Activated CD4-positive, alpha-beta memory T cell treated with anti-CD3 and anti-CD28 coated beads, Interleukin-2, amount 10 ng/mL, durations not matched to agents 7 days and 5 days (primary cell): ENCODE measurements at regions not wholly inside any gene's neighbourhood (a gene's known extent, or its start where the extent isn't known, plus 50 kb on each side); places are given as distances from the start of the nearest gene placed in this dataset.

Experiments
- CTCF ChIA-PET: fragments of 350-600 bp; sonication (Branson Sonifier 250); formaldehyde crosslinking; loops from one replicate; lab custom pipeline; 2021; ENCODE audit warnings: antibody characterized with exemption, inconsistent platforms; lab: Charles Lee
- POLR2A ChIA-PET: fragments of 350-600 bp; sonication (Branson Sonifier 250); formaldehyde crosslinking; loops from one replicate; lab custom pipeline; 2021; ENCODE audit warnings: antibody characterized with exemption; lab: Charles Lee
- DNase-seq: peaks from one replicate; pipeline ENCODE4 v3.0.0-alpha.2; 2020
- H3K27ac Mint-ChIP-seq: one replicate; pipeline ENCODE4 v1.8.0; 2021; ENCODE audit warnings: mild to moderate bottlenecking, mixed read lengths
- H3K27me3 Mint-ChIP-seq: one replicate; pipeline ENCODE4 v1.8.0; 2021; ENCODE audit warnings: mixed read lengths
- H3K36me3 Mint-ChIP-seq: one replicate; pipeline ENCODE4 v1.8.0; 2021; ENCODE audit warnings: low read depth, mixed read lengths
- H3K4me1 Mint-ChIP-seq: one replicate; pipeline ENCODE4 v1.8.0; 2021; ENCODE audit warnings: mixed read lengths
- H3K4me3 Mint-ChIP-seq: one replicate; pipeline ENCODE4 v1.8.0; 2021; ENCODE audit warnings: mild to moderate bottlenecking, mixed read lengths
- H3K9me3 Mint-ChIP-seq: one replicate; pipeline ENCODE4 v1.8.0; 2021; ENCODE audit warnings: mixed read lengths

GRCh38 chr2:234620018-234620417 is 123.1 kb upstream of the ARL4C start:
- Mint-ChIP-seq H3K27me3 (peaks cover 2% of the 10 kb centered on the region), H3K36me3 (no peaks in the 10 kb centered on the region), H3K27ac (no peak overlapping the region), H3K9me3 (no peaks in the 10 kb centered on the region), H3K4me3 (no peak overlapping the region), H3K4me1 (peaks cover 5% of the 10 kb centered on the region)
- ChIA-PET POLR2A (no interaction called here), CTCF (no interaction called here)
- no peak for DNase-seq

DNA sequence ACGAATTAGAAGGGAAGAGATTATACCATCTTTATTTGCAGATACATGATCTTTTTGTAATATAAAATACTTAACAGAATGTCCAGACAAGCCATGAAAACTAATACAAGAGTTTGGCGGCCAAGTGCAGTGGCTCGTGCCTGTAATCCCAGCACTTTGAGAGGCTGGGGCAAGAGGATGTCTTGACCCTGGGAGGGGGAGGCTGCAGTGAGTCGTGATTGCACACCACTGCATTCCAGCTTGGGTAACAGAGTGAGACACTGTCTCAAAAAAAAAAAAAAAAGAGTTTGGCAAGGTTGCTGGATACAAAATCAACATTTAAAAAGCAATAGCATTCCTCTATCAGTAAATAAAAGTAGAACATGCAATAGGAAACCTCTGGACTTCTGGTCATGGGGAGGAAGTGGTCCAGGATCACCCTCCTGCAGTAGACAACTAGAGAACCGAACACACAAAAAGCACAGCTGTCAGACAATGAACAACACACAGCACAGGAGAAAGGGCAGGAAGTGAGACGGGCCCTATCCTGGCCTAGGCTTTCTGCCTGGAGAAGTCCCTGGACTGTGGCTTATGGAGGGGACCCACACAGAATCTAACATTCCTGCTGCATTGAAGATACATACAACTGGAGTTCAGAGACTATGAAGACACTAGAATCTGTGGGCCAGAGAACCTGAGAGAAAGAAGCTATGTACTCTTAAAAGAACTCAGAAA is 118.9 kb upstream of the ARL4C start:
- no peak overlapping the region for H3K27ac Mint-ChIP-seq
- H3K4me1 Mint-ChIP-seq = peaks cover 5% of the 10 kb centered on the region
- H3K4me3 Mint-ChIP-seq = no peak overlapping the region
- POLR2A ChIA-PET = no interaction called here
- CTCF ChIA-PET = no interaction called here
- no peaks in the 10 kb centered on the region for H3K9me3 Mint-ChIP-seq
- DNase-seq = no peak
- H3K36me3 Mint-ChIP-seq = no peaks in the 10 kb centered on the region
- H3K27me3 Mint-ChIP-seq = peaks cover 11% of the 10 kb centered on the region

DNA sequence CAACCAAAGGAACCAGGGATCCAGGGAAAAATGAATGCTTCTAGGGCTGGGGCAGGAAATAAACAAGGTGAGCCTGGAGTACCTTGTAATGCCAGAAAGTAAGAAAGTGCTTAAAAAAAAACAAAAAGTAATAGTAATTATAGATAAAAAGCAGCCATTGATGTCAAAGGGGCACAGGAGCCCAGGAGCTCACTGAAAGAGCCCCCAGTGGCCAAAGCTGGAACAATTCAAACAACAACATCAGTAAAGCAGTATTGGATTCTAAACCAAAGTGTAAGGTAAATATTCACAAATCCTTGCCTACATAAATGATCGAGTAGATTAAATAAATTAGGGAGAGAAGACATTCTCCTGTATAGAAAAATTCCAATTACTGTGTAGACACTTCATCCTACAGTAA is 114.3 kb upstream of the ARL4C start:
- H3K27me3 Mint-ChIP-seq = peaks cover 18% of the 10 kb centered on the region
- ChIA-PET CTCF (interaction anchor here (1.5 to 2.0 kb wide), 2 partner anchors 15 to 66 kb away, joined by 3 to 4 read pairs; no protein-coding TSS in a partner anchor), POLR2A (no interaction called here)
- no peaks in the 10 kb centered on the region for H3K9me3 Mint-ChIP-seq
- DNase-seq = no peak
- no peaks in the 10 kb centered on the region for H3K4me1 Mint-ChIP-seq
- H3K27ac Mint-ChIP-seq = no peak overlapping the region
- no peak overlapping the region for H3K4me3 Mint-ChIP-seq
- no peaks in the 10 kb centered on the region for H3K36me3 Mint-ChIP-seq

DNA sequence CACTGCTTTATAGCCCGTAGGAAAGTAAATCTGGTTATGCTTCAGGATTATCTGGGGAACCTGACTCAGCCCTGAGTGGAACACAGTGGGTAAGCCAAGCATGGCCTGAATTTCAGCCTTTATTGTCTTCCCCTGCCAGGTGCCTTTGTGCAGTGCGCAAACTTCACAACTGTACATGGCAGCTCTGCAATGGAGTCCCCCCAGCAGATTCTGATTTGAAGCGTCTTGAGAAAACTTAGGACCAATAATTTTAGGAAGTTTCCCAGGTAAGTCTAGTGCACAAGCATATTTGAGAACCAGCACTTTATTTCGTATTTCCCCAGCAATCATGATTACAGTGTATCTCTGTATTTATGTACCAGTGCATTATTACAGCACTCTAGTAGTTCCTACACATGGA is 112.1 kb upstream of the ARL4C start:
- no peaks in the 10 kb centered on the region for H3K9me3 Mint-ChIP-seq
- H3K27ac Mint-ChIP-seq = no peak overlapping the region
- H3K4me1 Mint-ChIP-seq = no peaks in the 10 kb centered on the region
- CTCF ChIA-PET = no interaction called here
- no peak overlapping the region for H3K4me3 Mint-ChIP-seq
- POLR2A ChIA-PET = no interaction called here
- H3K27me3 Mint-ChIP-seq = peaks cover 13% of the 10 kb centered on the region
- DNase-seq = no peak
- no peaks in the 10 kb centered on the region for H3K36me3 Mint-ChIP-seq

GRCh38 chr2:234607691-234608090 is 110.8 kb upstream of the ARL4C start:
- Mint-ChIP-seq H3K4me3 (no peak overlapping the region), H3K4me1 (no peaks in the 10 kb centered on the region), H3K27ac (no peak overlapping the region), H3K36me3 (no peaks in the 10 kb centered on the region), H3K27me3 (peaks cover 15% of the 10 kb centered on the region), H3K9me3 (no peaks in the 10 kb centered on the region)
- ChIA-PET POLR2A (no interaction called here), CTCF (no interaction called here)
- no peak for DNase-seq

- H3K27me3 Mint-ChIP-seq = peaks cover 11% of the 10 kb centered on the region
- no peak overlapping the region for H3K27ac Mint-ChIP-seq
- CTCF ChIA-PET = no interaction called here
- no peaks in the 10 kb centered on the region for H3K36me3 Mint-ChIP-seq
- DNase-seq = no peak
- no peaks in the 10 kb centered on the region for H3K4me1 Mint-ChIP-seq
- H3K9me3 Mint-ChIP-seq = no peaks in the 10 kb centered on the region
- POLR2A ChIA-PET = no interaction called here
- H3K4me3 Mint-ChIP-seq = no peak overlapping the region
These were observed 110.0 kb upstream of the ARL4C start for GRCh38 chr2:234606896-234607295.

DNA sequence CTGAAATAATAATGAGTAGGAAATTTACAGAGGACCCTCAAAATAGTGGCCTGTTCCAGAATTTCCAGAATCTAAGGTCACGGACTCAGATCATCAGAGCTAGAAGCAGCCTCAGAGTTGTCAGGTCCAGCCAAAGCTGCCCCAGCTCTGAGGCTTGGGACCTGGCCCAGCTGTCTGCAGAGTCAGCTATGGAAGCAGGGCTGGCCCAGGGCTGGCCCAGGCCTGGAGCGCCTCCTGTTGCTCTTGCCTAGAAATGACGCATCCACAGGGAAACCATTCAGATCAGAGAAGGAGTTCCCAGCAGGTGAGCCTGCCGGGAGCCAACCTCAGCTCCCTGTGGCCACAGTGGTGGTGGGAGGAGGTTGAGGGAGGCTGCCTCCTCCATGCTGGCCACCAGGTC is 106.7 kb upstream of the ARL4C start:
- no peak for DNase-seq
- Mint-ChIP-seq H3K4me1 (no peaks in the 10 kb centered on the region), H3K27me3 (peaks cover 4% of the 10 kb centered on the region), H3K27ac (no peak overlapping the region), H3K36me3 (no peaks in the 10 kb centered on the region), H3K4me3 (no peak overlapping the region), H3K9me3 (no peaks in the 10 kb centered on the region)
- POLR2A ChIA-PET = no interaction called here
- CTCF ChIA-PET = no interaction called here

GRCh38 chr2:234601213-234601612 is 104.3 kb upstream of the ARL4C start:
- no peaks in the 10 kb centered on the region for H3K4me1 Mint-ChIP-seq
- POLR2A ChIA-PET = no interaction called here
- H3K27ac Mint-ChIP-seq = no peak overlapping the region
- peaks cover 5% of the 10 kb centered on the region for H3K27me3 Mint-ChIP-seq
- H3K9me3 Mint-ChIP-seq = no peaks in the 10 kb centered on the region
- H3K4me3 Mint-ChIP-seq = no peak overlapping the region
- H3K36me3 Mint-ChIP-seq = no peaks in the 10 kb centered on the region
- CTCF ChIA-PET = no interaction called here
- DNase-seq = no peak

- no peaks in the 10 kb centered on the region for H3K36me3 Mint-ChIP-seq
- CTCF ChIA-PET = no interaction called here
- DNase-seq = no peak
- no peak overlapping the region for H3K4me3 Mint-ChIP-seq
- POLR2A ChIA-PET = no interaction called here
- peaks cover 6% of the 10 kb centered on the region for H3K27me3 Mint-ChIP-seq
- no peaks in the 10 kb centered on the region for H3K9me3 Mint-ChIP-seq
- no peaks in the 10 kb centered on the region for H3K4me1 Mint-ChIP-seq
- H3K27ac Mint-ChIP-seq = no peak overlapping the region
These were observed 100.6 kb upstream of the ARL4C start for GRCh38 chr2:234597576-234597861.

- no peak for DNase-seq
- no peak overlapping the region for H3K4me3 Mint-ChIP-seq
- H3K9me3 Mint-ChIP-seq = no peaks in the 10 kb centered on the region
- no peaks in the 10 kb centered on the region for H3K4me1 Mint-ChIP-seq
- POLR2A ChIA-PET = no interaction called here
- H3K27me3 Mint-ChIP-seq = peaks cover 8% of the 10 kb centered on the region
- CTCF ChIA-PET = no interaction called here
- no peaks in the 10 kb centered on the region for H3K36me3 Mint-ChIP-seq
- no peak overlapping the region for H3K27ac Mint-ChIP-seq
These were observed 100.1 kb upstream of the ARL4C start for GRCh38 chr2:234596696-234597575.

GRCh38 chr2:234595829-234596228 is 98.9 kb upstream of the ARL4C start:
- CTCF ChIA-PET = no interaction called here
- H3K27me3 Mint-ChIP-seq = peaks cover 9% of the 10 kb centered on the region
- no peak overlapping the region for H3K4me3 Mint-ChIP-seq
- H3K4me1 Mint-ChIP-seq = no peaks in the 10 kb centered on the region
- H3K36me3 Mint-ChIP-seq = no peaks in the 10 kb centered on the region
- no peak overlapping the region for H3K27ac Mint-ChIP-seq
- no peaks in the 10 kb centered on the region for H3K9me3 Mint-ChIP-seq
- no peak for DNase-seq
- POLR2A ChIA-PET = no interaction called here

- no peaks in the 10 kb centered on the region for H3K36me3 Mint-ChIP-seq
- peaks cover 10% of the 10 kb centered on the region for H3K27me3 Mint-ChIP-seq
- DNase-seq = no peak
- H3K9me3 Mint-ChIP-seq = no peaks in the 10 kb centered on the region
- ChIA-PET CTCF (no interaction called here), POLR2A (no interaction called here)
- H3K4me1 Mint-ChIP-seq = no peaks in the 10 kb centered on the region
- H3K4me3 Mint-ChIP-seq = no peak overlapping the region
- no peak overlapping the region for H3K27ac Mint-ChIP-seq
These were observed 97.8 kb upstream of the ARL4C start for GRCh38 chr2:234594715-234595114.

DNA sequence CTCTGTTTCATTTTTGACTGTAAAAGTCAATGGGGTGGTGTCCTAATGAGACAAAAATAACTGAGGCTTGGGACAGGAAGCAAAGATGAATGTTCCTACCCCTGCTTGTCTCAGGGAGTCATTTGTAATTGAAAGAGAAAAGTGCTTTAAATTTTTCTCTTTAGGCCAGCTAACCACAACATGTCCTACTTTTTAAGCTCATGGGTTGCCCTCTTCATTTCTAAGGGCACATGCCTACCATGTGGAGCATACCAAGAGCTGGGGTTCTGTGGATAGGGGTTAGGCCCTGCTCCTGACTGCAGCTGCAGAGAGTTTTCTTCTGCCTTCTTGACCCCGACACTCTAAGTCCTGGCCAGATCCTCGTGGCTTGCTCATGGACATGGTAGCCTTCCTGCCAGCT is 96.8 kb upstream of the ARL4C start:
- peaks cover 15% of the 10 kb centered on the region for H3K27me3 Mint-ChIP-seq
- H3K4me3 Mint-ChIP-seq = no peak overlapping the region
- ChIA-PET POLR2A (no interaction called here), CTCF (no interaction called here)
- no peaks in the 10 kb centered on the region for H3K9me3 Mint-ChIP-seq
- H3K36me3 Mint-ChIP-seq = no peaks in the 10 kb centered on the region
- no peak overlapping the region for H3K27ac Mint-ChIP-seq
- H3K4me1 Mint-ChIP-seq = no peaks in the 10 kb centered on the region
- DNase-seq = no peak

GRCh38 chr2:234592541-234592940 is 95.7 kb upstream of the ARL4C start:
- no peak overlapping the region for H3K4me3 Mint-ChIP-seq
- DNase-seq = no peak
- ChIA-PET POLR2A (no interaction called here), CTCF (interaction anchor here (0.7 kb wide), 1 partner anchor 160 kb away, joined by 4 read pairs; no protein-coding TSS in a partner anchor)
- H3K27me3 Mint-ChIP-seq = peaks cover 13% of the 10 kb centered on the region
- no peaks in the 10 kb centered on the region for H3K36me3 Mint-ChIP-seq
- no peaks in the 10 kb centered on the region for H3K4me1 Mint-ChIP-seq
- no peaks in the 10 kb centered on the region for H3K9me3 Mint-ChIP-seq
- no peak overlapping the region for H3K27ac Mint-ChIP-seq
